GM21447 (cell line): ENCODE measurements at regions not wholly inside any gene's neighbourhood (a gene's known extent, or its start where the extent isn't known, plus 50 kb on each side); places are given as distances from the start of the nearest gene placed in this dataset.
"Not testable (repeated sequence)": the region's sequence is repeated elsewhere in the genome, so short reads cannot be mapped to it uniquely, and the experiment has no call there.

Experiments used
- ATAC-seq: cut with Tn5 transposase; IDR thresholded peaks from one replicate; pipeline ENCODE4 v1.9.1; 2021; ENCODE audit not compliant: unreplicated experiment

- no peak for ATAC-seq
Measured at GRCh38 chr9:28073270-28073669, 500.0 kb upstream of the C9orf72 start.

GRCh38 chr9:28079677-28080076, 506.4 kb upstream of the C9orf72 start:
- no peak for ATAC-seq

DNA sequence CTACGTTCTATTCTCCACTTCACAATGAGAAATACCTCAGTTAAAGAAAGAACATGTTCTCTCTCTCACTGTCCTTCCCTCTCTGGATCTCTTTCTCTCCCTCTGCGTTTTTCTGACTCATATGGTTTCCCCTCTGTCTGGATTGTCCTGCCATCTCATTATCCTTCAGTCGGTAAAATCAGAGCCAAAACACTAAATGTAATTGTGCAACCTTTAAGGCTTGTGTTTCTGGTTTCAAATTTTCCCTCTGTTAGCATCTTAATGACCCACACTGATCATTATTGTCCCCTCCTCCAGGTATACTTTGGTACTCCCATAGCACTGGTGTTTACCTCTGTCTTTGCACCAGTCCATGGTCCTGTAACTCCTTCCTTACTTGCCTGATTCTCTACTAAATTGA, 509.4 kb upstream of the C9orf72 start:
- no peak for ATAC-seq

GRCh38 chr9:28086881-28087280, 513.6 kb upstream of the C9orf72 start:
- no peak for ATAC-seq

DNA sequence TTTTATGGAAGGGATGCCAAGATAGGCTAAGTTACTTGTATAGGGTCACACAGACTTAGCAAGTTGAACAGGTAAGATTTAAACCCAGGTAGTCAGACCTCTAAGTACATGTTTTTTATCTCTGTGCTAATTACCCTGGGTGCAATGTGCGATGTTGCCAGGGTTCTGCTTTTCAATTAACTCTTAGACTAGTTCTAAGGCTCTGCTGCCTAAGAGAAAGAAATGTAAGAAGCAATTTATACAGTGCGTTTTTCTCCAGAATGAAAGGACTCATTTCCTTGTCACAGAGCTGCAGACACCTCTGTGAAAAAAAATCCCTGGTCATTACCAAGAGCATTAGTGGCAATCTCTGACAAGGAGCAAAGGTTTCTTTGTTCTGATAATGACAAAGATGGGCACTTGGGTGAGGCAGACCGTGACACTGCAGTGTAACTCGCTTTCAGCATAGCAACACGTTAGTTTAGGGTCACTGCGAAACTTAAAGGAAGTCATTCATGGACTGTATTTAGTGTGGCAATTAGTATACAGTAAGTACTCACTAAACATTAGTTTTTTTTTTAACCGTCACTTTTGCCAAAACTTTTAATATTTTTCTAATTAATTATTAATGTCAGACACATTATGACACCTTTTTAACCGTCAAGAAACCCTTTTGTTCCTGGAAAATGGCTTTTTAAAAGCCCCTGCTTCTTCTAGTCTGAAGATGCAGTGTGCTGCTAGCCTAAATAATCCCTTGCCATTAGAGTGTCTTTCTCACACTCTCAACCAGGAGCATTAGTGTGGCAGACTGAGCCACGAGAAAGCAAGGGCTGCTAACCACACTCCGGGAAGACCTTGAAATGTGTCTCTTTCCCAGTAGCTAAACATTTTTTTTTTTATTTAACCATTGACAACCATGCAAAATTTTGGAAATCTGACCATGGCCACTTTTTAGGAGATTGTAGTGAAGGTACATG, 520.0 kb upstream of the C9orf72 start:
- ATAC-seq: no peak

DNA sequence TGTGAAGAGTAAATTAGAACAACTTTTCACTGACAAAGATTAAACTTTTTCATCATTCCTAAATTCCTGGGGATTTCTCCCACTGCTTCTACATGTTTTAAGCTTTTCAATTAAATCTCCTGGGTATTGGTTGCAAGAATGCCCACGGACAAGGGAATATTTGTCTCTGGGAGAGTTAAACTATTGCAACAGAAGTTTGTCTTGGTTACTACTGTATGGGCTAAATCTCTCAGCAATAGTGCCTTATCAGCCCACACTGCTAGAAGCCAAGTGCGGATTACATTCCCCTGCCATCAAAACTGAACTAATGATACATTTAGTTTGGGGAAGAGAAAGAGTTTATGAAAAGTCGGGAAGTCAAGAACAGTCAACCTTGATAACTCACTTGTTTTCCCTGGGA, 528.2 kb upstream of the C9orf72 start:
- no peak for ATAC-seq

DNA sequence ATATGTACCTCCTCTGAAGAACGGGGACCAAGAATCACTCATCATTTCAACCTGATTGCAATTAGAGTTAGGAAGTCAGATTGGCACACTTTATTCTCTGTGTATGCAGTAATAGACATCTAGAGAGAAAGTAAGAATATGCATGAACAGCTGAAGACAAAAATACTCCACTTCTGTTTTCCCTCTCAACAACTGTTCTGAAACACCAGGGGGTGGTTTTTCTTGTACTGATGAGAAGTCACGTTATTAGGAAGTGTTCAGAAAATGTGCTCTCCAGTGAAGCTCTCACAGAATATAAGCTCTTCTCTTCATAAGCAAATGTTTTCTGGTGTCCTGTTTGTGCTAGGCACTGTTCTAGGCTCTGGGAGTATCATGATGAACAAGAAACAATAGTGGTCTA, 531.7 kb upstream of the C9orf72 start:
- ATAC-seq: no peak

DNA sequence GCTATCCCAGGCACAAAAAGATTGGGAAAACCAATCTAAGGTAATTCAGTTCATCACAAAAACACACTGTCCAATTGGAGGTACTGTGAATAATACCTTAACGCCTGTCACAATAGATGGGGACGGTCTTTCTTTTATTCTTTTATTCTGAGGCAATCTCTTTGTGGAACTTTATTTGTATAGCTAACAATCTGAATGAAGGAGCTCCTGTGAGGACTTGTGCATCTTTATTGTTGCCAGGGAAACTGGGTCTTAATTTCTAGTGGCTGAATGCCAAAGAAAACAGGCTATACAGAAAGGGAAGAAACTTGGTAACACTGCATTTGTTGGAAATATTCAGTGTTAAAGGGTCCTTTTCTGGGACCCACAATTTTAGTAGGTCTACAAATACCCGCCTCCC, 546.9 kb upstream of the C9orf72 start:
- no peak for ATAC-seq

- ATAC-seq: no peak
Measured at GRCh38 chr9:28120626-28121025, 547.3 kb upstream of the C9orf72 start.

GRCh38 chr9:28121366-28121765, 548.1 kb upstream of the C9orf72 start:
- ATAC-seq: no peak

DNA sequence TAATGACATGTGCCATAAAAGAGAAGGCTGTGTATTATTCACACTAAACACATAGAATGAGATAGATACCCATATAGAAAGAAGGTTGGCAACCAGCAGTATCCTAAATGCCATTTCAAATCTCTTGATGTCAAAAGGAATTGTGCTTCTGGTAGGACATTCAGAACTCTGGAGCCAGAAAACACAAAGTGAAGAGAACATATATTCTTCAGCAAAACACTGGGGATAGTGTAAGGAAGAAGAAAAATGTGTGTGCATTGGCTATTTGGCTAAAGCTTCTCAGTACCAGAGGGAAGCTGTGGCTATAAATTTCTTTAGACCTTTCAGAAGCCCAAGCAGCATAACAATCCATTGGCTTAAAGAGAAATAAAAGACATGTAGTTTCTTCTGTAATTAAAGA, 551.6 kb upstream of the C9orf72 start:
- ATAC-seq: no peak

- ATAC-seq: no peak
Measured at GRCh38 chr9:28127101-28127500, 553.8 kb upstream of the C9orf72 start.

DNA sequence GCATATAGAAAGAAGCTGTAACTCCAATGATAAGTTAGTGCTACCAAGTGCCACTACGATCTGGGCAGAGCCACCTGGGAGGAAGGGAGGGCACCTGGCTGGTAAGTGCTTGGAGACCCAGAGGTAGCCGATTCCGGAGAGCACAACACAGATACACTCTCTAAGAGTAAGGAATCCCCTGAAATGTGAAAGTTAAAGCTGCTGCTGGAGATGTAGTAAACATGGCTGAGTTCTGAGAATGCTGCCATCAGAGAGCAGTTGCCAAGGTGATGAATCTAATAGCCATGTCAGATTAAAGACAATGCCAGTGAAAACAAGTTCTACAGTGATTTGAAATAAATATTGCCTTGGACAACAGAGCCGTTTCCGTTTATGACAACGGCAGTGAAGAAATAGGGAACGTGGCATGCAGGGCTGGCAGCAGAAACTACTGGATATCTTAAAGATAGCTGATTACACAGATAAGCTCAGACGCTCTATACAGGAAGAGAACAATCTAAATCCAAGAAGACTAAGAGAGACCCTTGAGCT, 561.2 kb upstream of the C9orf72 start:
- ATAC-seq: no peak

DNA sequence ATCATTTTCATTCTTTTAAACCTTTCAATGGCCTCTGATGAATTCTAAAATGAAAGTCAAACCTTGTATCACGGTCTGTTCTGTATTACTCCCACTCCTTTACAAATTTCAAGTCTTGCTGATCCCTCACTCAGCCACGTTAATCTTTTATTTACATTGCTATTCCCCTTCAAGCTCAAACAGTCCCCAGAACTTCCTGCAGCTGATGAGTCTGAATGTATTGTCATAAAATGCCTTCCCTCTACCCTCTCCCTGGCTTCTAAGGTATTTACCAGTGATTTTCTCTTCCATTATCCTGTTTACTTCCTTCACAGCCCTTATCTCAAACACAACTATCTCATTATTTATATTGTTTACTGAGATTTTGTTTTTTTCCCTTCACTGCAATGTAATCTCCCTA, 562.3 kb upstream of the C9orf72 start:
- no peak for ATAC-seq

- no peak for ATAC-seq
Measured at GRCh38 chr9:28136113-28136512, 562.8 kb upstream of the C9orf72 start.

DNA sequence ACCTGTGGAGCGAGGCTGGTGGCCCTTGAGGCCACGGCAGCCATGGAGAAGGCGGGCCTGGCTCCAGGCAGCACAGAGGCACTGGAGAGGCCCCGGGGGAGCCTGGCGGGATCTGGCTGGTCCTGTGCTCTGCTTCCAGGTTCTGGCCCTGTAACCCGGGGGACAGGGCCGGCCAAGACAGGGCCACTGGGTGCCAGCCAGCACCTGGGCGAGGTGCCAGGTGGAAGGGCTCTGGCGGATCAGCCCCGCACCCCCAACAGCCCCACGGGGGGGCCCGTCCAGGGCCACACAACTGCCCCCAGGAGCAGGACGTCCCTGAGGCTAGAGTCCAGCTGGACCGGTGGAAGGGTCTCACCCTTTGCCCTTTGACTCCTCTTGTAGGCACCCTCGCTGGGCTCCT, 574.1 kb upstream of the C9orf72 start:
- ATAC-seq: not testable (repeated sequence)

GRCh38 chr9:28147923-28148597, 574.8 kb upstream of the C9orf72 start:
- ATAC-seq: not testable (repeated sequence)

DNA sequence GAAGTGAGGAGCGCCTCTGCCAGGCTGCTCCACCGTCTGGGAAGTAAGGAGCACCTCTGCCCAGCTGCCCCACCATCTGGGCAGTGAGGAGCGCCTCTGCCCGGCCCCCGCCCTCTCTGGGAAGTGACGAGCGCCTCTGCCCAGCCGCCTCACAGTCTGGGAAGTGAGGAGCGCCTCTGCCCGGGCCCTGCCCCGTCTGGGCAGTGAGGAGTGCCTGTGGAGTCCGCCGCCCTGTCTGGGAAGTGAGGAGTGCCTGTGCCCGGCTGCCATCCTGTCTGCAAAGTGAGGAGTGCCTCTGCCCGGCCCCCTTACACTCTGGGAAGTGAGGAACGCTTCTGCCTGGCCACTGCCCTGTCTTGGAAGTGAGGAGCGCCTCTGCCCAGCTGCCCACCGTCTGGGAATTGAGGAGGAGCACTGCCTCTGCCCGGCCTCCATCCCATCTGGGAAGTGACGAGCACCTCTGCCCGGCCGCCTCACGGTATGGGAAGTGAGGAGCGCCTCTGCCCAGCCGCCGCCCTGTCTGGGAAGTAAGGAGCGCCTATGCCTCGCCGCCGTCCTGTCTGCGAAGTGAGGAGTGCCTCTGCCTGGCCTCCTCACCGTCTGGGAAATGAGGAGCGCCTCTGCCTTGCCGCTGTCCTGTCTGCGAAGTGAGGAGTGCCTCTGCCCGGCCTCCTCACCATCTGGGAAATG, 576.2 kb upstream of the C9orf72 start:
- not testable (repeated sequence) for ATAC-seq

- ATAC-seq: no peak
Measured at GRCh38 chr9:28155067-28155466, 581.8 kb upstream of the C9orf72 start.

DNA sequence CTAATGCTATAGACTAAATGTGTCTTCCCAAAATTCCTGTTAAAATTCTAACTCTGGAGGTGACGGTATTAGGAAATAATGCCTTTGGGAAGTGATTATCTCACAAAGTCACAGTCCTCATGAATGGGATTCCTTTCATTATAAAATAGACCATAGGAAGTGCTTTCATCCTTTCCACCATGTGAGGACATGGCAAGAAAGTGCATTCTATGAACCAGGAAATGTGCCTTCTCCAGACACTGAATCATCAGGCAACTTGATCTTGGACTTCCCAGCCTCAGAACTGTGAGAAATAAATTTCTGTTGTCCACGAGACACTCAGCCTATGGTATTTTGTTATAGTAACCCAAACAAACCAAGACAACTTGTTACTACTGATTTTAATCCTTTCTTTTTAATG, 582.4 kb upstream of the C9orf72 start:
- ATAC-seq: no peak

GRCh38 chr9:28158451-28158850, 585.2 kb upstream of the C9orf72 start:
- no peak for ATAC-seq
